ENCODE measurements at regions not wholly inside any gene's neighbourhood (a gene's known extent, or its start where the extent isn't known, plus 50 kb on each side); places are given as distances from the start of the nearest gene placed in this dataset.

DNA sequence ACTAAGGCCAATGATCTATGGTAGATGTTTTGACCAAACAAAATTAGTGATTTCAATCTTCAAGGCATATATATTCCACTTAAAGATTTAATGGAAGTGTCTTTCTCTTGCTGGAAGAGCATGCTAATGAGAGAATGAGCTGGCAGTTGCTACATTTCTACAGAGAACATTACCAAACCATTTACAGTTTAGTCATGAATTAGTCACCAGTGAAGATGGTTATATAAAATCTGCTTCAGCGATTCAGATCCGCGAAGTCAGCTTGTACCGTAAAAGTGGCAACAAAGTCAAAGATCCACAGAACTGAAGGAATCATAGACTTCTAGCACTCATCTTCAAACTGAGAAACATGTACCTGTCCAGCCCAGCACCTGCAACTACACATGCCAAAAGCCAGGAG, 156.3 kb downstream of the SLITRK5 start:
- Mint-ChIP-seq H3K4me1 (no peaks in the 10 kb centered on the region), H3K36me3 (ENCODE audit: low read depth) (no peaks in the 10 kb centered on the region), H3K27me3 (no peaks in the 10 kb centered on the region), H3K9me3 (peaks cover 7% of the 10 kb centered on the region), H3K4me3 (no peak overlapping the region), H3K27ac (no peak overlapping the region)
- intact Hi-C loops (cut with micrococcal nuclease): no loop called here
- no peak for DNase-seq
- ChIA-PET POLR2A (no interaction called here), CTCF (no interaction called here)
- ATAC-seq (ENCODE audit: low read depth): no peak
- TF ChIP-seq, protein P1, sequence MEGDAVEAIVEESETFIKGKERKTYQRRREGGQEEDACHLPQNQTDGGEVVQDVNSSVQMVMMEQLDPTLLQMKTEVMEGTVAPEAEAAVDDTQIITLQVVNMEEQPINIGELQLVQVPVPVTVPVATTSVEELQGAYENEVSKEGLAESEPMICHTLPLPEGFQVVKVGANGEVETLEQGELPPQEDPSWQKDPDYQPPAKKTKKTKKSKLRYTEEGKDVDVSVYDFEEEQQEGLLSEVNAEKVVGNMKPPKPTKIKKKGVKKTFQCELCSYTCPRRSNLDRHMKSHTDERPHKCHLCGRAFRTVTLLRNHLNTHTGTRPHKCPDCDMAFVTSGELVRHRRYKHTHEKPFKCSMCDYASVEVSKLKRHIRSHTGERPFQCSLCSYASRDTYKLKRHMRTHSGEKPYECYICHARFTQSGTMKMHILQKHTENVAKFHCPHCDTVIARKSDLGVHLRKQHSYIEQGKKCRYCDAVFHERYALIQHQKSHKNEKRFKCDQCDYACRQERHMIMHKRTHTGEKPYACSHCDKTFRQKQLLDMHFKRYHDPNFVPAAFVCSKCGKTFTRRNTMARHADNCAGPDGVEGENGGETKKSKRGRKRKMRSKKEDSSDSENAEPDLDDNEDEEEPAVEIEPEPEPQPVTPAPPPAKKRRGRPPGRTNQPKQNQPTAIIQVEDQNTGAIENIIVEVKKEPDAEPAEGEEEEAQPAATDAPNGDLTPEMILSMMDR (IDR thresholded peaks at IDR 0.05): no peak

GRCh38 chr13:87837522-87837921, 166.4 kb downstream of the SLITRK5 start:
- TF ChIP-seq, protein P1 (IDR thresholded peaks at IDR 0.05): no peak
- Mint-ChIP-seq H3K27ac (no peak overlapping the region), H3K4me1 (no peaks in the 10 kb centered on the region)

DNA sequence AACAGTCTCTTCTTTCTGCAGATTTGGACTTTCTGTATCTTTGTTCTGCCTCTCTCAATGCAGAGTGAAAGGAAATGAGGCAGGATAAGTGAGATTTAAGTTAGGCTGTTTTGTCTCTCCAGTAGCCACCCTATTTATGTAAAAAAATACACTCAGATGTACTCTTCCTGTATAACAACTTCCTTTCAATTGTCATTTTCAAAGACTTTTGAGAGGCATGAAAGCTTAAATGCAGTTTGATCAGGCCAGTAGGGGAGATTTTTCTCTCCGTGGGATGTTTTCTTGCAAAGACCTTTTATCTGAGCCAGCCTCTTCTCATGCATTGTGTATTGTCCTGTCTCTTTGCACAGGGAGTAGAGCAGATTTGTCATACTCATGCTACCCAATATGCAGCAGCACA, 166.8 kb downstream of the SLITRK5 start:
- ChIA-PET CTCF (no interaction called here), POLR2A (no interaction called here)
- no peaks in the 10 kb centered on the region for H3K36me3 Mint-ChIP-seq (ENCODE audit: low read depth)
- no peak for ATAC-seq (ENCODE audit: low read depth)
- H3K9me3 Mint-ChIP-seq: peaks cover 6% of the 10 kb centered on the region
- no peak for DNase-seq
- TF ChIP-seq, protein P1 (IDR thresholded peaks at IDR 0.05): no peak
- no peaks in the 10 kb centered on the region for H3K4me1 Mint-ChIP-seq
- no peak overlapping the region for H3K27ac Mint-ChIP-seq
- intact Hi-C loops (cut with micrococcal nuclease): no loop called here
- H3K27me3 Mint-ChIP-seq: no peaks in the 10 kb centered on the region
- H3K4me3 Mint-ChIP-seq: no peak overlapping the region

More at GRCh38 chr13:87837522-87837921, 166.4 kb downstream of the SLITRK5 start:
- no peak overlapping the region for H3K4me3 Mint-ChIP-seq
- ATAC-seq (ENCODE audit: low read depth): no peak
- no peaks in the 10 kb centered on the region for H3K27me3 Mint-ChIP-seq
- no peaks in the 10 kb centered on the region for H3K36me3 Mint-ChIP-seq (ENCODE audit: low read depth)
- ChIA-PET CTCF (no interaction called here), POLR2A (no interaction called here)
- peaks cover 7% of the 10 kb centered on the region for H3K9me3 Mint-ChIP-seq
- intact Hi-C loops (cut with micrococcal nuclease): no loop called here
- DNase-seq: no peak

DNA sequence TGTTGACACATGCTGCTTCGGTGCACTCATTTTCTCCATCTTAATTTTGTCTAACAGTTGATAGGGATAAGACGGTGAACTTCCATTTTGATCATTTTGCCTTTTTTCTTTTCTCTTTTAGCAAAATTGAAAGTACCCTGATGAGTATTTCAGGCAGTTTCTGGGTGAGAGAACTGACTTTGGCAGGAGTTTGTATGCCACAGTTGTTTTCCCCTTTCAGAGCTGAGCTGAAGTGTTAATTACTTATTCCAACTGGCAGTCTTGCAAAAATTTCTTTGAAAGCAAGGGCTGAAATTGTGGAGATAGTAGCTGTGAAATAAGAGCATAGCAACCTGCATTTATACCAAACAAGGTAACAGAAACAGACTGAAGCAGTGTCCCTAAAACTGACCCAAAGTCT, 180.2 kb downstream of the SLITRK5 start:
- no peak for ATAC-seq (ENCODE audit: low read depth)
- TF ChIP-seq, protein P1 (IDR thresholded peaks at IDR 0.05): no peak
- Mint-ChIP-seq H3K9me3 (peaks cover 5% of the 10 kb centered on the region), H3K27ac (no peak overlapping the region), H3K4me1 (no peaks in the 10 kb centered on the region), H3K4me3 (no peak overlapping the region), H3K36me3 (ENCODE audit: low read depth) (no peaks in the 10 kb centered on the region), H3K27me3 (no peaks in the 10 kb centered on the region)
- POLR2A ChIA-PET: no interaction called here
- DNase-seq: no peak
- CTCF ChIA-PET: no interaction called here
- intact Hi-C loops (cut with micrococcal nuclease): no loop called here

GRCh38 chr13:87855553-87855952, 184.4 kb downstream of the SLITRK5 start:
- no peaks in the 10 kb centered on the region for H3K27me3 Mint-ChIP-seq
- H3K4me1 Mint-ChIP-seq: no peaks in the 10 kb centered on the region
- no peaks in the 10 kb centered on the region for H3K36me3 Mint-ChIP-seq (ENCODE audit: low read depth)
- H3K27ac Mint-ChIP-seq: no peak overlapping the region
- TF ChIP-seq, protein P1 (IDR thresholded peaks at IDR 0.05): no peak
- no peak for DNase-seq
- intact Hi-C loops (cut with micrococcal nuclease): no loop called here
- no peak for ATAC-seq (ENCODE audit: low read depth)
- peaks cover 5% of the 10 kb centered on the region for H3K9me3 Mint-ChIP-seq
- H3K4me3 Mint-ChIP-seq: no peak overlapping the region
- POLR2A ChIA-PET: no interaction called here
- CTCF ChIA-PET: no interaction called here
